NT2/D1 (cell line): ENCODE measurements at regions not wholly inside any gene's neighbourhood (a gene's known extent, or its start where the extent isn't known, plus 50 kb on each side); places are given as distances from the start of the nearest gene placed in this dataset.

Experiments used
- SUZ12 ChIP-seq: IDR thresholded peaks from 2 replicates; pipeline ENCODE4 v1.6.1; 2011; ENCODE audit not compliant: insufficient read length, insufficient read depth; ENCODE audit errors: extremely low read depth
- YY1 ChIP-seq: IDR thresholded peaks from 2 replicates; pipeline ENCODE4 v1.6.1; 2011; ENCODE audit not compliant: insufficient read length, insufficient read depth
- ZNF274 ChIP-seq: IDR thresholded peaks from 2 replicates; pipeline ENCODE4 v1.6.1; 2011; ENCODE audit warnings: mild to moderate bottlenecking, low read depth, low read length

DNA sequence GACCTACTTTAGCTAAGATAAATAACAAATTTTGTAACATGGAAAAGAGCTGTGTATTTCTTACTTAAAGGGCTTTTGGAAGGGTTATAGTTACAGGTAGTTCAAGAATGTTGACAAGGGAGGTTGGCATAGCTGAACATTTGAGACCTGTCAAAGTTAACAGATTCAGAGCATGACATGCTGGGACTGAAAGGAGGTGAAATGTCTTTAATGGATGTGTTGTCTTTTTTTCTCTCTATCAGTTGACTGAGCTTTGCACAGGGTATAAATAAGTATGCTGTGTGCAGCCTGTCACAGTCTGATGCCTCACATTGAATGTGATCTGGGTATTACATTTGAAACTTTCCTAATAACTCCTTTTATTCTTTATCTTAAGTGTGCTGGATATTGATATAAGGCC, 411.9 kb upstream of the ZP4 start:
- TF ChIP-seq ZNF274 (no peak), YY1 (no peak), SUZ12 (no peak)
